Astrocyte (in vitro differentiated cells and primary cell): ENCODE measurements at regions not wholly inside any gene's neighbourhood (a gene's known extent, or its start where the extent isn't known, plus 50 kb on each side); places are given as distances from the start of the nearest gene placed in this dataset.

Experiments
- CTCF ChIP-seq: IDR thresholded peaks from 2 replicates; pipeline ENCODE4 v1.5.1; 2011; ENCODE audit warnings: low read depth, mild to moderate bottlenecking, inconsistent platforms, low read length, moderate library complexity; ENCODE audit not compliant: insufficient read depth
- EZH2 ChIP-seq: IDR thresholded peaks from 2 replicates; pipeline ENCODE4 v1.6.1; 2012; ENCODE audit warnings: mild to moderate bottlenecking, low read length, inconsistent platforms; ENCODE audit not compliant: insufficient read depth

GRCh38 chrX:122094611-122095010 lies 1047.2 kb downstream of the GLUD2 start:
- TF ChIP-seq CTCF (no peak), EZH2 (no peak)
